Stimulated activated naive CD4-positive, alpha-beta T cell treated with Interleukin-2 at 50 U/mL for 16 hours (primary cell): ENCODE measurements at regions not wholly inside any gene's neighbourhood (a gene's known extent, or its start where the extent isn't known, plus 50 kb on each side); places are given as distances from the start of the nearest gene placed in this dataset.
"Not testable (repeated sequence)": the region's sequence is repeated elsewhere in the genome, so short reads cannot be mapped to it uniquely, and the experiment has no call there.

Source experiments
- DNase-seq: peaks from one replicate; lab custom pipeline; 2025; lab: John Stamatoyannopoulos, UW

- DNase-seq, result no peak
Measured at GRCh38 chrX:4682636-4683035, 969.2 kb upstream of the PRKX start.

GRCh38 chrX:4675686-4676300 is 962.3 kb upstream of the PRKX start:
- DNase-seq, result no peak

- no peak for DNase-seq
Measured at GRCh38 chrX:4674028-4674782, 960.8 kb upstream of the PRKX start.

- no peak for DNase-seq
Measured at GRCh38 chrX:4671344-4671743, 957.9 kb upstream of the PRKX start.

- DNase-seq, result no peak
Measured at GRCh38 chrX:4670606-4671005, 957.2 kb upstream of the PRKX start.

GRCh38 chrX:4668802-4669536 is 955.5 kb upstream of the PRKX start:
- no peak for DNase-seq

- no peak for DNase-seq
Measured at GRCh38 chrX:4663085-4663484, 949.6 kb upstream of the PRKX start.

- DNase-seq, result no peak
Measured at GRCh38 chrX:4661771-4662170, 948.3 kb upstream of the PRKX start.

- no peak for DNase-seq
Measured at GRCh38 chrX:4656419-4656818, 943.0 kb upstream of the PRKX start.

- DNase-seq, result no peak
Measured at GRCh38 chrX:4655743-4656142, 942.3 kb upstream of the PRKX start.

- DNase-seq, result no peak
Measured at GRCh38 chrX:4642114-4642513, 928.7 kb upstream of the PRKX start.

- DNase-seq, result no peak
Measured at GRCh38 chrX:4638036-4638435, 924.6 kb upstream of the PRKX start.

- DNase-seq, result no peak
Measured at GRCh38 chrX:4627414-4627813, 914.0 kb upstream of the PRKX start.

- DNase-seq, result no peak
Measured at GRCh38 chrX:4622486-4623167, 909.2 kb upstream of the PRKX start.

GRCh38 chrX:4613651-4614050 is 900.2 kb upstream of the PRKX start:
- not testable (repeated sequence) for DNase-seq

GRCh38 chrX:4588893-4589292 is 875.4 kb upstream of the PRKX start:
- no peak for DNase-seq

- DNase-seq, result no peak
Measured at GRCh38 chrX:4588466-4588865, 875.0 kb upstream of the PRKX start.

GRCh38 chrX:4588056-4588455 is 874.6 kb upstream of the PRKX start:
- DNase-seq, result no peak

GRCh38 chrX:4579999-4580398 is 866.5 kb upstream of the PRKX start:
- DNase-seq, result no peak

GRCh38 chrX:4579480-4579879 is 866.0 kb upstream of the PRKX start:
- DNase-seq, result no peak

GRCh38 chrX:4572691-4573090 is 859.2 kb upstream of the PRKX start:
- no peak for DNase-seq

GRCh38 chrX:4570151-4570550 is 856.7 kb upstream of the PRKX start:
- no peak for DNase-seq

GRCh38 chrX:4560192-4560591 is 846.7 kb upstream of the PRKX start:
- DNase-seq, result no peak
